HepG2 (cell line): ENCODE measurements at regions not wholly inside any gene's neighbourhood (a gene's known extent, or its start where the extent isn't known, plus 50 kb on each side); places are given as distances from the start of the nearest gene placed in this dataset.

Experiments used
- ATAC-seq: fragments of 200-7000 bp; cut with Tn5 transposase; 3 replicates; pipeline ENCODE4 v1.9.1; 2020; ENCODE audit warnings: mild to moderate bottlenecking, moderate library complexity
- BruUV-seq: library from RNA; stranded (reverse); fragments of 400-500 nt; replicated peaks from 2 replicates; lab custom pipeline; 2021; lab: Mats Ljungman, UMichigan
- CTCF ChIA-PET: fragments of 300-600 bp; formaldehyde crosslinking; extraction: SDS; loops from one replicate; lab custom pipeline; 2021; ENCODE audit warnings: low total read pairs, inconsistent platforms, low intra/inter-chr PET ratio; lab: Yijun Ruan, JAX
- POLR2A ChIA-PET: fragments of 350-600 bp; sonication (Branson Sonifier 250); formaldehyde crosslinking; loops from one replicate; lab custom pipeline; 2020; ENCODE audit warnings: antibody characterized with exemption, inconsistent platforms; lab: Yijun Ruan, JAX
- DNase-seq: peaks from one replicate; pipeline ENCODE4 v3.0.0-alpha.2; 2015; ENCODE audit warnings: low spot score
- FAIRE-seq: peaks from 3 replicates; lab custom pipeline; 2011; peaks lifted over from hg19 to GRCh38; lab: Jason Lieb, UNC
- H2AFZ ChIP-seq: one replicate; pipeline ENCODE4 v1.6.1; 2011; ENCODE audit warnings: low read length, inconsistent platforms
- H3K27ac ChIP-seq: fragments of 300-600 bp; 3 replicates; pipeline ENCODE4 v1.8.0; 2011; ENCODE audit warnings: mixed run types, mild to moderate bottlenecking, mixed read lengths, low read length, inconsistent platforms; ENCODE audit not compliant: insufficient read depth; ENCODE audit errors: extremely low read length
- H3K27me3 ChIP-seq, 2 experiments: fragments of 200-600 bp in 1 of 2; 2 replicates in 1 of 2; 3 replicates in 1 of 2; pipeline versions ENCODE4 v1.6.0 to v1.8.0; 2011; ENCODE audit warnings: low read length in 2 of 2, mild to moderate bottlenecking in 2 of 2, moderate library complexity in 2 of 2, inconsistent platforms in 1 of 2; ENCODE audit not compliant: insufficient read depth in 2 of 2, control insufficient read depth in 1 of 2
- H3K36me3 ChIP-seq, 2 experiments: fragments of 200-600 bp in 1 of 2; replicated peaks in 1 of 2; 2 replicates in 1 of 2; 3 replicates in 1 of 2; pipeline versions ENCODE4 v1.5.1 to v1.8.0; 2011; ENCODE audit warnings: low read length in 2 of 2, inconsistent platforms in 1 of 2; ENCODE audit not compliant: insufficient read depth in 2 of 2, control insufficient read depth in 1 of 2
- H3K4me1 ChIP-seq: 2 replicates; pipeline ENCODE4 v1.5.1; 2012; ENCODE audit warnings: low read length, inconsistent platforms; ENCODE audit not compliant: insufficient read depth
- H3K4me2 ChIP-seq: 2 replicates; pipeline ENCODE4 v1.6.0; 2011; ENCODE audit warnings: low read depth, low read length, inconsistent platforms
- H3K4me3 ChIP-seq, 3 experiments: fragments of 200-600 bp in 1 of 3; sonication (generic), shearing (Covaris generic) in 1 of 3; replicated peaks in 1 of 3; 2 replicates each; pipeline ENCODE4 v1.5.1; 2011 to 2016; ENCODE audit warnings: low read length in 3 of 3, inconsistent platforms in 2 of 3, low read depth in 2 of 3, mild to moderate bottlenecking in 2 of 3, control low read depth in 1 of 3, mixed read lengths in 1 of 3; ENCODE audit not compliant: insufficient read depth in 1 of 3
- H3K79me2 ChIP-seq: one replicate; pipeline ENCODE4 v1.6.1; 2011; ENCODE audit warnings: low read length, inconsistent platforms; ENCODE audit not compliant: insufficient read depth
- H3K9ac ChIP-seq: 2 replicates; pipeline ENCODE4 v1.6.0; 2011; ENCODE audit warnings: mild to moderate bottlenecking, low read depth, low read length, inconsistent platforms; ENCODE audit not compliant: insufficient read depth
- H3K9me3 ChIP-seq: 2 replicates; pipeline ENCODE4 v1.5.1; 2012; ENCODE audit warnings: mild to moderate bottlenecking, low read length
- H4K20me1 ChIP-seq: 2 replicates; pipeline ENCODE4 v1.6.0; 2011; ENCODE audit warnings: inconsistent platforms, mild to moderate bottlenecking, low read length, moderate library complexity; ENCODE audit not compliant: insufficient read depth
- ASH2L ChIP-seq: fragments of 300-600, 200-600 bp; sonication (generic); IDR thresholded peaks from 2 replicates; pipeline ENCODE4 v1.7.0; 2017; ENCODE audit warnings: low read depth, mild to moderate bottlenecking, moderate library complexity, mixed read lengths, low read length; ENCODE audit not compliant: insufficient read length
- CENPBD1 ChIP-seq: sonication (generic); formaldehyde crosslinking; IDR thresholded peaks from 2 replicates; pipeline ENCODE4 v1.8.0; 2022; ENCODE audit warnings: missing genetic modification reagents, low read depth, mild to moderate bottlenecking, borderline replicate concordance
- CENPX ChIP-seq: sonication (generic); formaldehyde crosslinking; IDR thresholded peaks from 2 replicates; pipeline ENCODE4 v1.9.0; 2021; ENCODE audit warnings: mild to moderate bottlenecking, missing genetic modification reagents, moderate library complexity
- EZH2 ChIP-seq: conservative IDR thresholded peaks from 2 replicates; pipeline ENCODE4 v1.6.1; 2012; ENCODE audit warnings: mild to moderate bottlenecking, low read depth, low read length, moderate library complexity
- HMG20A ChIP-seq: IDR thresholded peaks from 2 replicates; pipeline ENCODE4 v1.6.1; 2016; ENCODE audit warnings: borderline replicate concordance
- KDM2A ChIP-seq: sonication (generic); formaldehyde crosslinking; IDR thresholded peaks from 2 replicates; pipeline ENCODE4 v1.4.0; 2020; ENCODE audit warnings: low read depth, missing genetic modification reagents, borderline replicate concordance
- KLF16 ChIP-seq, 2 experiments: sonication (generic) in 1 of 2; formaldehyde crosslinking in 1 of 2; IDR thresholded peaks; 2 replicates each; pipeline versions ENCODE4 v1.6.1 to v1.8.0; 2016 to 2023; ENCODE audit warnings: missing genetic modification reagents in 2 of 2, missing compliant biosample characterization in 1 of 2
- KLF6 ChIP-seq: IDR thresholded peaks from 2 replicates; pipeline ENCODE4 v1.8.0; 2016; ENCODE audit warnings: missing biosample characterization, missing genetic modification reagents
- NFKB2 ChIP-seq: sonication (generic); formaldehyde crosslinking; IDR thresholded peaks from 2 replicates; pipeline ENCODE4 v1.4.0; 2020; ENCODE audit warnings: missing genetic modification reagents, borderline replicate concordance
- RFXAP ChIP-seq: sonication (generic); formaldehyde crosslinking; IDR thresholded peaks from 2 replicates; pipeline ENCODE4 v1.4.0; 2020; ENCODE audit warnings: missing genetic modification reagents, borderline replicate concordance
- SETDB1 ChIP-seq: sonication (generic); formaldehyde crosslinking; IDR thresholded peaks from 2 replicates; pipeline ENCODE4 v1.5.1; 2020; ENCODE audit warnings: missing genetic modification reagents, mild to moderate bottlenecking, borderline replicate concordance
- SP1 ChIP-seq, 2 experiments: fragments of 450-650 bp in 1 of 2; sonication (generic) in 1 of 2; formaldehyde crosslinking in 1 of 2; IDR thresholded peaks; 2 replicates each; pipeline versions ENCODE4 v1.4.0 to v1.6.1; 2016 to 2020; ENCODE audit warnings: missing genetic modification reagents in 1 of 2
- STAT5B ChIP-seq: sonication (generic); formaldehyde crosslinking; IDR thresholded peaks from 2 replicates; pipeline ENCODE4 v1.4.0; 2020; ENCODE audit warnings: missing genetic modification reagents
- THAP11 ChIP-seq: IDR thresholded peaks from 2 replicates; pipeline ENCODE4 v1.6.1; 2016; ENCODE audit warnings: missing biosample characterization, missing genetic modification reagents
- ZZZ3 ChIP-seq: sonication (generic); formaldehyde crosslinking; IDR thresholded peaks from 2 replicates; pipeline ENCODE4 v1.4.0; 2020; ENCODE audit warnings: missing genetic modification reagents, mild to moderate bottlenecking, borderline replicate concordance
- WGBS: methylation state at CpG from one replicate; pipeline ENCODE4 v1.1.6; 2017; ENCODE audit warnings: low lambda C conversion rate; 5-methylcytosine and 5-hydroxymethylcytosine counted together
- in situ Hi-C: cut with HindIII; loops from 2 replicates; pipeline ENCODE4 v1.10.0; 2017; ENCODE audit warnings: low pct_unique_long_range_greater_than_20kb; ENCODE audit not compliant: extremely low pct_ligation_motif_present
- intact Hi-C: fragments of 100-400 bp; cut with micrococcal nuclease; formaldehyde crosslinking; loops from one replicate; pipeline ENCODE4 v1.10.0; 2022; ENCODE audit not compliant: unreplicated experiment
- TF ChIP-seq, protein P1 (sequence below): sonication (generic); formaldehyde crosslinking; IDR thresholded peaks from 2 replicates; pipeline ENCODE4 v1.4.0; 2020; ENCODE audit warnings: missing genetic modification reagents
- TF ChIP-seq, protein P2 (sequence below): fragments of 450-650 bp; IDR thresholded peaks from 2 replicates; pipeline ENCODE4 v1.6.1; 2017

GRCh38 chr1:172775606-172776005 is 116.7 kb downstream of the FASLG start (continued):
- TF ChIP-seq CENPX (no peak), EZH2 (no peak), THAP11 (CRISPR knock-in tag) (no peak), ZZZ3 (CRISPR knock-in tag) (no peak), HMG20A (CRISPR knock-in tag) (no peak), KLF6 (no peak), ASH2L (no peak)

GRCh38 chr1:172776071-172776470 is 117.2 kb downstream of the FASLG start:
- H2AFZ ChIP-seq, result no peak overlapping the region
- no peak overlapping the region for H3K4me3 ChIP-seq
- no peaks in the 10 kb centered on the region for H3K36me3 ChIP-seq
- CTCF ChIA-PET, result no interaction called here
- POLR2A ChIA-PET, result no interaction called here
- no TSS peak for BruUV-seq
- no peaks in the 10 kb centered on the region for H3K79me2 ChIP-seq
- no peak overlapping the region for H3K9ac ChIP-seq
- WGBS, result 22% methylated on average over 6 of the region's 6 CpGs
- intact Hi-C loops (no loop called here), in situ Hi-C loops (no loop called here)
- 0 out of 2 replicates have a peak, but pooled peaks cover 6% of the 10 kb centered on the region for H3K4me1 ChIP-seq
- H3K4me2 ChIP-seq, result no peak overlapping the region
- H3K27me3 ChIP-seq, result no peaks in the 10 kb centered on the region; a peak in 1 of 5 replicates
- ATAC-seq, result no peak
- DNase-seq, result no peak
- H4K20me1 ChIP-seq, result no peaks in the 10 kb centered on the region
- no peak overlapping the region for H3K27ac ChIP-seq
- FAIRE-seq, result no peak
- no peak for TF ChIP-seq KDM2A (CRISPR knock-in tag)
- no peaks in the 10 kb centered on the region for H3K9me3 ChIP-seq

DNA sequence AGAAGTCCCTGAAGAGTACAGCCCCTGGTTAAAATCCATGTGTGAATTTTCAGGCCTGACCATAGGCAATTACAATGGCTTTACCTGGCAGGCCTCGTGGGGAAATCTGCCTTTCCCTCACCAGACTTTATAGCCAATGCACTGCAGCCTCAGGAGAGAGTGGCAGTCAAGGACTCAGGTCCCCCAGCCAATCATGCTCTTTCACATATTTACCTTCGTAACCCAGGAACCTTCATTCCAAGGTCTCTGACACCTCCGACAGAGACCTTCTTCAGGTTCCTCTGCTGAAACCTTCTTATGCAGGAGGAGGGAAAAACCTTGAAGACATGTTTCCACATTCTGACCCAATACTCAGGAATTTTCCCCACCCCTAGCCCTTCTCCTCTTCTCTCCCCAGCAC is 118.9 kb downstream of the FASLG start:
- H3K27me3 ChIP-seq, result no peaks in the 10 kb centered on the region; a peak in 1 of 5 replicates
- 0 out of 2 replicates have a peak, but pooled peaks cover 6% of the 10 kb centered on the region for H3K4me1 ChIP-seq
- no peak overlapping the region for H3K4me3 ChIP-seq
- no peak for ATAC-seq
- intact Hi-C loops, result no loop called here
- H3K9me3 ChIP-seq, result no peaks in the 10 kb centered on the region
- no peaks in the 10 kb centered on the region for H3K79me2 ChIP-seq
- no peaks in the 10 kb centered on the region for H4K20me1 ChIP-seq
- no peak overlapping the region for H2AFZ ChIP-seq
- 19% methylated on average over 3 of the region's 3 CpGs for WGBS
- no peak overlapping the region for H3K9ac ChIP-seq
- no peak for FAIRE-seq
- no peaks in the 10 kb centered on the region for H3K36me3 ChIP-seq
- no peak overlapping the region for H3K27ac ChIP-seq
- no peak overlapping the region for H3K4me2 ChIP-seq
- no TSS peak for BruUV-seq
- ChIA-PET CTCF (no interaction called here), POLR2A (no interaction called here)
- DNase-seq, result no peak
- in situ Hi-C loops, result no loop called here
- TF ChIP-seq NFKB2 (CRISPR knock-in tag) (no peak), RFXAP (CRISPR knock-in tag) (no peak), KLF16 (CRISPR knock-in tag; IDR thresholded peaks at IDR 0.05) (no peak), CENPBD1 (no peak), SETDB1 (no peak), STAT5B (CRISPR knock-in tag) (no peak), SP1 (IDR thresholded peaks at IDR 0.05) (no peak), SP1 (CRISPR knock-in tag; IDR thresholded peaks at IDR 0.05) (no peak)
- TF ChIP-seq, protein P1, sequence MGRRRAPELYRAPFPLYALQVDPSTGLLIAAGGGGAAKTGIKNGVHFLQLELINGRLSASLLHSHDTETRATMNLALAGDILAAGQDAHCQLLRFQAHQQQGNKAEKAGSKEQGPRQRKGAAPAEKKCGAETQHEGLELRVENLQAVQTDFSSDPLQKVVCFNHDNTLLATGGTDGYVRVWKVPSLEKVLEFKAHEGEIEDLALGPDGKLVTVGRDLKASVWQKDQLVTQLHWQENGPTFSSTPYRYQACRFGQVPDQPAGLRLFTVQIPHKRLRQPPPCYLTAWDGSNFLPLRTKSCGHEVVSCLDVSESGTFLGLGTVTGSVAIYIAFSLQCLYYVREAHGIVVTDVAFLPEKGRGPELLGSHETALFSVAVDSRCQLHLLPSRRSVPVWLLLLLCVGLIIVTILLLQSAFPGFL (CRISPR knock-in tag), result no peak
- TF ChIP-seq, protein P2, sequence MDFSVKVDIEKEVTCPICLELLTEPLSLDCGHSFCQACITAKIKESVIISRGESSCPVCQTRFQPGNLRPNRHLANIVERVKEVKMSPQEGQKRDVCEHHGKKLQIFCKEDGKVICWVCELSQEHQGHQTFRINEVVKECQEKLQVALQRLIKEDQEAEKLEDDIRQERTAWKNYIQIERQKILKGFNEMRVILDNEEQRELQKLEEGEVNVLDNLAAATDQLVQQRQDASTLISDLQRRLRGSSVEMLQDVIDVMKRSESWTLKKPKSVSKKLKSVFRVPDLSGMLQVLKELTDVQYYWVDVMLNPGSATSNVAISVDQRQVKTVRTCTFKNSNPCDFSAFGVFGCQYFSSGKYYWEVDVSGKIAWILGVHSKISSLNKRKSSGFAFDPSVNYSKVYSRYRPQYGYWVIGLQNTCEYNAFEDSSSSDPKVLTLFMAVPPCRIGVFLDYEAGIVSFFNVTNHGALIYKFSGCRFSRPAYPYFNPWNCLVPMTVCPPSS, result no peak
